ENCODE measurements at regions not wholly inside any gene's neighbourhood (a gene's known extent, or its start where the extent isn't known, plus 50 kb on each side); places are given as distances from the start of the nearest gene placed in this dataset.

GRCh38 chr5:135221696-135222095, 177.3 kb downstream of the MACROH2A1 start:
- TF ChIP-seq CTCF (IDR thresholded peaks at IDR 0.05; ENCODE audit: low read depth, low read length) (no peak), EZH2phosphoT487 (IDR thresholded peaks at IDR 0.05; ENCODE audit: low read depth) (no peak)

Measured in OCI-LY3 (cell line).